Liver (tissue), 8 donors: ENCODE measurements at regions not wholly inside any gene's neighbourhood (a gene's known extent, or its start where the extent isn't known, plus 50 kb on each side); places are given as distances from the start of the nearest gene placed in this dataset.

ENCODE experiments used
- DNase-seq: peaks from one replicate; pipeline ENCODE4 v3.0.0-alpha.2; 2017; ENCODE audit warnings: low spot score
- H3K27ac ChIP-seq, 2 donors: one replicate each; pipeline ENCODE4 v1.7.0; 2013; ENCODE audit warnings: inconsistent platforms in 2 of 2, low read length in 2 of 2, control low read depth in 1 of 2, low read depth in 1 of 2, mild to moderate bottlenecking in 1 of 2
- H3K27me3 ChIP-seq, 4 donors: one replicate each; pipeline versions ENCODE4 v1.6.1 to v1.7.0; 2013; ENCODE audit warnings: low read length in 3 of 4, inconsistent platforms in 1 of 4, mild to moderate bottlenecking in 1 of 4, moderate library complexity in 1 of 4; ENCODE audit not compliant: control insufficient read depth in 4 of 4, insufficient read depth in 4 of 4
- H3K36me3 ChIP-seq, 4 donors: one replicate each; pipeline versions ENCODE4 v1.6.1 to v1.7.0; 2013; ENCODE audit warnings: low read length in 3 of 4, mild to moderate bottlenecking in 3 of 4, low read depth in 1 of 4, moderate library complexity in 1 of 4; ENCODE audit not compliant: control insufficient read depth in 4 of 4, insufficient read depth in 3 of 4
- H3K4me1 ChIP-seq, 4 donors: one replicate each; pipeline versions ENCODE4 v1.6.1 to v1.7.0; 2013; ENCODE audit warnings: low read length in 3 of 4, mild to moderate bottlenecking in 3 of 4, moderate library complexity in 1 of 4; ENCODE audit not compliant: control insufficient read depth in 4 of 4, insufficient read depth in 4 of 4
- H3K4me3 ChIP-seq, 3 donors: one replicate each; pipeline versions ENCODE4 v1.6.1 to v1.7.0; 2013; ENCODE audit warnings: low read length in 3 of 3, control low read depth in 1 of 3, low read depth in 1 of 3, mild to moderate bottlenecking in 1 of 3
- H3K9ac ChIP-seq, 2 donors: one replicate each; pipeline ENCODE4 v1.7.0; 2013; ENCODE audit warnings: low read length in 2 of 2, mild to moderate bottlenecking in 2 of 2, moderate library complexity in 2 of 2, control low read depth in 1 of 2, low read depth in 1 of 2
- H3K9me3 ChIP-seq, 4 donors: one replicate each; pipeline versions ENCODE4 v1.6.1 to v1.7.0; 2013; ENCODE audit warnings: low read length in 3 of 4; ENCODE audit not compliant: control insufficient read depth in 4 of 4
- EGR1 ChIP-seq, 2 donors: IDR thresholded peaks; 2 replicates each; pipeline ENCODE4 v1.6.1; 2016 to 2018; ENCODE audit warnings: antibody characterized with exemption in 2 of 2, low read depth in 2 of 2
- FOXA1 ChIP-seq: IDR thresholded peaks from 2 replicates; pipeline ENCODE4 v1.6.1; 2016; ENCODE audit warnings: antibody characterized with exemption
- GABPA ChIP-seq, 2 donors: IDR thresholded peaks in 1 of 2; conservative IDR thresholded peaks in 1 of 2; 2 replicates each; pipeline ENCODE4 v1.6.1; 2016; ENCODE audit warnings: antibody characterized with exemption in 2 of 2, mild to moderate bottlenecking in 1 of 2, moderate library complexity in 1 of 2
- HNF4A ChIP-seq, 2 donors: conservative IDR thresholded peaks; 2 replicates each; pipeline ENCODE4 v1.6.1; 2016; ENCODE audit warnings: antibody characterized with exemption in 2 of 2, mild to moderate bottlenecking in 2 of 2
- HNF4G ChIP-seq: IDR thresholded peaks from 2 replicates; pipeline ENCODE4 v1.6.1; 2016; ENCODE audit warnings: antibody characterized with exemption
- JUND ChIP-seq, 2 donors: IDR thresholded peaks; 2 replicates each; pipeline ENCODE4 v1.6.1; 2016; ENCODE audit warnings: antibody characterized with exemption in 2 of 2
- NR2F2 ChIP-seq: IDR thresholded peaks from 2 replicates; pipeline ENCODE4 v1.6.1; 2016; ENCODE audit warnings: antibody characterized with exemption
- RAD21 ChIP-seq, 2 donors: IDR thresholded peaks; 2 replicates each; pipeline ENCODE4 v1.6.1; 2016; ENCODE audit warnings: antibody characterized with exemption in 2 of 2, mild to moderate bottlenecking in 2 of 2
- RXRA ChIP-seq, 2 donors: IDR thresholded peaks; 2 replicates each; pipeline ENCODE4 v1.6.1; 2017 to 2018; ENCODE audit warnings: antibody characterized with exemption in 2 of 2, mild to moderate bottlenecking in 1 of 2
- SP1 ChIP-seq: IDR thresholded peaks from 2 replicates; pipeline ENCODE4 v1.6.1; 2018; ENCODE audit warnings: antibody characterized with exemption, mild to moderate bottlenecking
- TAF1 ChIP-seq: conservative IDR thresholded peaks from 2 replicates; pipeline ENCODE4 v1.6.1; 2016; ENCODE audit warnings: antibody characterized with exemption, mild to moderate bottlenecking
- YY1 ChIP-seq: IDR thresholded peaks from 2 replicates; pipeline ENCODE4 v1.6.1; 2016; ENCODE audit warnings: antibody characterized with exemption, mild to moderate bottlenecking
- WGBS: extraction: QIAGEN DNeasy Blood & Tissue Kit; methylation state at CpG from one replicate; pipeline ENCODE4 v1.1.7; 2013; 5-methylcytosine and 5-hydroxymethylcytosine counted together
- TF ChIP-seq, protein P1 (sequence below): IDR thresholded peaks from 2 replicates; pipeline ENCODE4 v1.6.1; 2016; ENCODE audit warnings: antibody characterized with exemption
- TF ChIP-seq, protein P2 (sequence below): fragments of 150-350 bp; IDR thresholded peaks from 2 replicates; pipeline ENCODE4 v1.5.1; 2017; ENCODE audit warnings: improper control_type of control experiment, low read depth, low read length; ENCODE audit not compliant: missing input control
- TF ChIP-seq, protein P3 (sequence below): IDR thresholded peaks from 2 replicates; pipeline ENCODE4 v1.6.1; 2016; ENCODE audit warnings: antibody characterized with exemption
- TF ChIP-seq, protein P4 (sequence below): IDR thresholded peaks from 2 replicates; pipeline ENCODE4 v1.6.1; 2016; ENCODE audit warnings: antibody characterized with exemption, mild to moderate bottlenecking
- TF ChIP-seq, protein P5 (sequence below): IDR thresholded peaks from 2 replicates; pipeline ENCODE4 v1.6.1; 2016; ENCODE audit warnings: antibody characterized with exemption
- donor health status: healthy.
- donor health status: healthy.
- donor health status: healthy.
- donor health status: healthy.
- donor health status: healthy.

DNA sequence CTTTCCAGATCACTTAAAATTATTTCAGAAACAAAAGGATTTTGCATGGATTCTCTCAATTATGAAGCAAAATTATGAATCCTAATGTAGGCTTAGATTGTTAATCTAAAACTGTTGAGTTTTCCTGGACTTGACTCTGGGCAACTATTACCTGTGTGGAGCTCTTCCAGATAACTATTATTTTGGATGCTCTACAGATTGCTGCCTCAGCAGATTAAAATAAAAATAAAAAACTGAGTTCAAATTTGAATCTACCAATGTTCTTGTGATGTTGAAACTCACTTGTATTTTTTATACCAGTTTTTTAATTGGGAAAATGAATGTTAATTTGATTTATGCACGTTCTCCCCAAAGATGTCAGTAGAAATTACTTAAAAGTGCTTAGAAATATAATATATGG is 120.5 kb upstream of the NAV3 start:
- H3K4me3 ChIP-seq: no peak overlapping the region
- H3K36me3 ChIP-seq: no peaks in the 10 kb centered on the region
- no peak overlapping the region for H3K9ac ChIP-seq
- no peak for DNase-seq
- TF ChIP-seq, protein P1, sequence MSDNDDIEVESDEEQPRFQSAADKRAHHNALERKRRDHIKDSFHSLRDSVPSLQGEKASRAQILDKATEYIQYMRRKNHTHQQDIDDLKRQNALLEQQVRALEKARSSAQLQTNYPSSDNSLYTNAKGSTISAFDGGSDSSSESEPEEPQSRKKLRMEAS: no peak
- TF ChIP-seq EGR1 (IDR thresholded peaks at IDR 0.05; ENCODE audit: low read depth in 2 of 2) (no peak), FOXA1 (no peak), GABPA (IDR thresholded peaks at IDR 0.05 in 1 of 2, conservative IDR thresholded peaks at IDR 0.05 in 1 of 2) (no peak), NR2F2 (no peak), HNF4G (no peak), JUND (IDR thresholded peaks at IDR 0.05) (no peak), HNF4A (conservative IDR thresholded peaks at IDR 0.05) (no peak), TAF1 (no peak), RXRA (IDR thresholded peaks at IDR 0.05) (no peak), RAD21 (IDR thresholded peaks at IDR 0.05) (no peak), SP1 (no peak)
- TF ChIP-seq, protein P2, sequence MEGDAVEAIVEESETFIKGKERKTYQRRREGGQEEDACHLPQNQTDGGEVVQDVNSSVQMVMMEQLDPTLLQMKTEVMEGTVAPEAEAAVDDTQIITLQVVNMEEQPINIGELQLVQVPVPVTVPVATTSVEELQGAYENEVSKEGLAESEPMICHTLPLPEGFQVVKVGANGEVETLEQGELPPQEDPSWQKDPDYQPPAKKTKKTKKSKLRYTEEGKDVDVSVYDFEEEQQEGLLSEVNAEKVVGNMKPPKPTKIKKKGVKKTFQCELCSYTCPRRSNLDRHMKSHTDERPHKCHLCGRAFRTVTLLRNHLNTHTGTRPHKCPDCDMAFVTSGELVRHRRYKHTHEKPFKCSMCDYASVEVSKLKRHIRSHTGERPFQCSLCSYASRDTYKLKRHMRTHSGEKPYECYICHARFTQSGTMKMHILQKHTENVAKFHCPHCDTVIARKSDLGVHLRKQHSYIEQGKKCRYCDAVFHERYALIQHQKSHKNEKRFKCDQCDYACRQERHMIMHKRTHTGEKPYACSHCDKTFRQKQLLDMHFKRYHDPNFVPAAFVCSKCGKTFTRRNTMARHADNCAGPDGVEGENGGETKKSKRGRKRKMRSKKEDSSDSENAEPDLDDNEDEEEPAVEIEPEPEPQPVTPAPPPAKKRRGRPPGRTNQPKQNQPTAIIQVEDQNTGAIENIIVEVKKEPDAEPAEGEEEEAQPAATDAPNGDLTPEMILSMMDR: no peak
- TF ChIP-seq, protein P3, sequence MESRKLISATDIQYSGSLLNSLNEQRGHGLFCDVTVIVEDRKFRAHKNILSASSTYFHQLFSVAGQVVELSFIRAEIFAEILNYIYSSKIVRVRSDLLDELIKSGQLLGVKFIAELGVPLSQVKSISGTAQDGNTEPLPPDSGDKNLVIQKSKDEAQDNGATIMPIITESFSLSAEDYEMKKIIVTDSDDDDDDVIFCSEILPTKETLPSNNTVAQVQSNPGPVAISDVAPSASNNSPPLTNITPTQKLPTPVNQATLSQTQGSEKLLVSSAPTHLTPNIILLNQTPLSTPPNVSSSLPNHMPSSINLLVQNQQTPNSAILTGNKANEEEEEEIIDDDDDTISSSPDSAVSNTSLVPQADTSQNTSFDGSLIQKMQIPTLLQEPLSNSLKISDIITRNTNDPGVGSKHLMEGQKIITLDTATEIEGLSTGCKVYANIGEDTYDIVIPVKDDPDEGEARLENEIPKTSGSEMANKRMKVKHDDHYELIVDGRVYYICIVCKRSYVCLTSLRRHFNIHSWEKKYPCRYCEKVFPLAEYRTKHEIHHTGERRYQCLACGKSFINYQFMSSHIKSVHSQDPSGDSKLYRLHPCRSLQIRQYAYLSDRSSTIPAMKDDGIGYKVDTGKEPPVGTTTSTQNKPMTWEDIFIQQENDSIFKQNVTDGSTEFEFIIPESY: no peak
- TF ChIP-seq, protein P4, sequence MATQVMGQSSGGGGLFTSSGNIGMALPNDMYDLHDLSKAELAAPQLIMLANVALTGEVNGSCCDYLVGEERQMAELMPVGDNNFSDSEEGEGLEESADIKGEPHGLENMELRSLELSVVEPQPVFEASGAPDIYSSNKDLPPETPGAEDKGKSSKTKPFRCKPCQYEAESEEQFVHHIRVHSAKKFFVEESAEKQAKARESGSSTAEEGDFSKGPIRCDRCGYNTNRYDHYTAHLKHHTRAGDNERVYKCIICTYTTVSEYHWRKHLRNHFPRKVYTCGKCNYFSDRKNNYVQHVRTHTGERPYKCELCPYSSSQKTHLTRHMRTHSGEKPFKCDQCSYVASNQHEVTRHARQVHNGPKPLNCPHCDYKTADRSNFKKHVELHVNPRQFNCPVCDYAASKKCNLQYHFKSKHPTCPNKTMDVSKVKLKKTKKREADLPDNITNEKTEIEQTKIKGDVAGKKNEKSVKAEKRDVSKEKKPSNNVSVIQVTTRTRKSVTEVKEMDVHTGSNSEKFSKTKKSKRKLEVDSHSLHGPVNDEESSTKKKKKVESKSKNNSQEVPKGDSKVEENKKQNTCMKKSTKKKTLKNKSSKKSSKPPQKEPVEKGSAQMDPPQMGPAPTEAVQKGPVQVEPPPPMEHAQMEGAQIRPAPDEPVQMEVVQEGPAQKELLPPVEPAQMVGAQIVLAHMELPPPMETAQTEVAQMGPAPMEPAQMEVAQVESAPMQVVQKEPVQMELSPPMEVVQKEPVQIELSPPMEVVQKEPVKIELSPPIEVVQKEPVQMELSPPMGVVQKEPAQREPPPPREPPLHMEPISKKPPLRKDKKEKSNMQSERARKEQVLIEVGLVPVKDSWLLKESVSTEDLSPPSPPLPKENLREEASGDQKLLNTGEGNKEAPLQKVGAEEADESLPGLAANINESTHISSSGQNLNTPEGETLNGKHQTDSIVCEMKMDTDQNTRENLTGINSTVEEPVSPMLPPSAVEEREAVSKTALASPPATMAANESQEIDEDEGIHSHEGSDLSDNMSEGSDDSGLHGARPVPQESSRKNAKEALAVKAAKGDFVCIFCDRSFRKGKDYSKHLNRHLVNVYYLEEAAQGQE: no peak
- no peak overlapping the region for H3K27ac ChIP-seq
- peaks cover 0 to 2% (median 0%) of the 10 kb centered on the region in 4 donors for H3K27me3 ChIP-seq
- 48% methylated on average over 1 of the region's 1 CpG for WGBS
- H3K4me1 ChIP-seq: no peaks in the 10 kb centered on the region
- H3K9me3 ChIP-seq: no peaks in the 10 kb centered on the region

DNA sequence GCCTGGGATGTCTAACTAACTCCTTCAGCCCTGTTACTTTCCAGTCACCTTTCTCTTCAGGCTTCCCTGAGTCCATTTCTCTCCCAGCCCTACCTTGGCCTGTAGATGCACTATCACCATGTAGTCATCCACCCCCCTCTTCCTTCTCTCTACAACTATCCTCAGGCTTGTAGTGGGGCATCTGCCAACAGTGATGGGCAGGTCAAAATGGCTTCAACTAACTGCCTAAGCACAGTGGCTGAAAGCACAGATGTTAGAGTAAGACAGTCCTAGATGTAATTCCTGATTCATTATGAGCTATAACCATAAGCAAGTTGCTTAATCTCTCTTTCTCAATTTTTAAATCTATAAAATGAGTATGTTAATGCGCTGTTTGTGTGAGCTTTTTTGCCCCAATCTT is 133.6 kb upstream of the NAV3 start:
- no peak overlapping the region for H3K27ac ChIP-seq
- TF ChIP-seq RXRA (IDR thresholded peaks at IDR 0.05): no peak
- TF ChIP-seq, protein P1: no peak
- TF ChIP-seq JUND (IDR thresholded peaks at IDR 0.05): no peak
- no peak for TF ChIP-seq EGR1 (IDR thresholded peaks at IDR 0.05; ENCODE audit: low read depth in 2 of 2)
- no peak for TF ChIP-seq YY1
- TF ChIP-seq, protein P5, sequence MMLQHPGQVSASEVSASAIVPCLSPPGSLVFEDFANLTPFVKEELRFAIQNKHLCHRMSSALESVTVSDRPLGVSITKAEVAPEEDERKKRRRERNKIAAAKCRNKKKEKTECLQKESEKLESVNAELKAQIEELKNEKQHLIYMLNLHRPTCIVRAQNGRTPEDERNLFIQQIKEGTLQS: no peak
- TF ChIP-seq, protein P3: no peak
- TF ChIP-seq TAF1: no peak
- no peak for TF ChIP-seq NR2F2
- no peak overlapping the region for H3K4me3 ChIP-seq
- no peaks in the 10 kb centered on the region for H3K9me3 ChIP-seq
- no peaks in the 10 kb centered on the region for H3K27me3 ChIP-seq
- 80% methylated on average over 1 of the region's 1 CpG for WGBS
- no peak for DNase-seq
- H3K36me3 ChIP-seq: no peaks in the 10 kb centered on the region
- H3K4me1 ChIP-seq: no peaks in the 10 kb centered on the region
- no peak overlapping the region for H3K9ac ChIP-seq
